GM19438 (cell line): ENCODE measurements at regions not wholly inside any gene's neighbourhood (a gene's known extent, or its start where the extent isn't known, plus 50 kb on each side); places are given as distances from the start of the nearest gene placed in this dataset.
"Not testable (repeated sequence)": the region's sequence is repeated elsewhere in the genome, so short reads cannot be mapped to it uniquely, and the experiment has no call there.

ENCODE experiments used
- ATAC-seq: cut with Tn5 transposase; IDR thresholded peaks from one replicate; pipeline ENCODE4 v1.9.1; 2021; ENCODE audit warnings: low read depth; ENCODE audit not compliant: unreplicated experiment

GRCh38 chr3:40741729-40742128 lies 217.0 kb downstream of the ZNF621 start:
- ATAC-seq: no peak

DNA sequence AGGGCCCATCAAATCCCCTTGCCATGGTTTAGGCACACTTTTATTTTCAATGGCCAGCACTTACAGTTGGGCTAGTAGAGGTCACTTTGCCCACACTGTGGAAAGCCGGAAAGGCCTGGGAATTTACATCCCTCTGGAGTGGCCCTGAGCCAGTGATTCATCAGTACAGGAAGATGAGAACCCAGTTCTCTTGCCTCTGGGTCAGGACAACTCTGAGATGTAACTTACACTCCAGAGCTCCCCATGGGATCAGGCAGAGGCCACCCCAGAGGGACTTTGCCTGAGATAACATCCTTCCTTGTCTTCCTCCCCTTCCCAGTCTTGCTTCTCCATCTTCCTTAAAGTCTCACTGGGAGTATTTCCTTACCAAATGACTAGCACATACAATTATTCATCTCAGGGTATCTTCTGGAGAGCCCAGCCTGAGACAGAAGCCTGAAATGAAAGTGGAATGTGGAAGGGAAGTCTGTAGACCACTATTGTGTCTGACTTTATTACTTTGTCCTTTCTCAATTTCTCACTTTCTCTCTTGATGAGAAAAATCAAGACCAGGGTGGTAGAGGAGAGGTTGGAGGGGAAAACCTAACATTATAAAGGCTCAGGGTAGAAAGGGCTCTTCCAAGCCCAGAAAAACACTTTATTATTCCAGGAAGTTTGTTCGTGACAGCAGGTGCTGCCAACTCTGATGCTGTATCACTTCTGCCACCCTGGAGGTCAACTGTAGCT lies 220.8 kb downstream of the ZNF621 start:
- no peak for ATAC-seq

DNA sequence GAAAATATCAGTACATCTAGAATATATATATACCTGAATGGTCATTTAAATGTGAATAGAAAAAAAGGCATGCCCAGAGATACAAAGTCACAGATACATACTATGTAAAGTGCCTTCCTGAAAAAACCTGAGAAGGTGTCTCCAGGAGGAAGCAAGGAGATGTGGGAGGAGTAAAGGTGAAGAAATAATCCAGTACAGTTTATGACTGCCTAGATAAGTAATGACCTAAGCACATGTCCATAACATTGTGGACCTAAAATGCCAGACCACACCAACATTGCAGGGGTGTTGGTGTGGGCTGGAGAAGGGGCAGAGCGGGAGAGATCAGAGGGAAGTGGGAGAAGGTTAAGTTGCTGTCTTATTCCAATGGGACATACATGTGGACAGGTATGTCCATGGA lies 226.9 kb downstream of the ZNF621 start:
- ATAC-seq: no peak

- ATAC-seq: no peak
These were observed 227.7 kb downstream of the ZNF621 start for GRCh38 chr3:40752492-40752891.

DNA sequence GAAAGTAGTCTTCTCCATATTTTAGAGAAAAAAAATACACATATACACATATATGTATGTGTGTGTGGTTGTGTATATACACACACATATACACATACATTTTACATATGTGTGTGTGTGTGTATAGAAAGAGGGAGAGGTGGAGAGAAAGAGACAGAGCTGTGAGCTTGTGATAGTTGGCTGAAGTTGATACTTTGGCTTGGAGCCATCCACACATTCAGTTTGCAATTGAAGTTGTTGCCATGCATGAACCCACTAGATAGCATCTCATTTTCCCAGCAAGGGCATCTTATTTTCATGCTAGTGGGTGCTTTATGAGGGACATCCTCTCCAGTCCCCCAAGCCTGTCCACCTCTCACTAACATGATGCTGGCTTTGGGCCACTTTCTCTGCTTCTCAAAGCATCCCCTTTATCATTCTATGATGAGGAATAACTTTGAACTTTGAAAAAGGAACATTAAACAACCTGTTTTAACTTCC lies 228.6 kb downstream of the ZNF621 start:
- ATAC-seq: no peak

- no peak for ATAC-seq
These were observed 229.2 kb downstream of the ZNF621 start for GRCh38 chr3:40753951-40754350.

DNA sequence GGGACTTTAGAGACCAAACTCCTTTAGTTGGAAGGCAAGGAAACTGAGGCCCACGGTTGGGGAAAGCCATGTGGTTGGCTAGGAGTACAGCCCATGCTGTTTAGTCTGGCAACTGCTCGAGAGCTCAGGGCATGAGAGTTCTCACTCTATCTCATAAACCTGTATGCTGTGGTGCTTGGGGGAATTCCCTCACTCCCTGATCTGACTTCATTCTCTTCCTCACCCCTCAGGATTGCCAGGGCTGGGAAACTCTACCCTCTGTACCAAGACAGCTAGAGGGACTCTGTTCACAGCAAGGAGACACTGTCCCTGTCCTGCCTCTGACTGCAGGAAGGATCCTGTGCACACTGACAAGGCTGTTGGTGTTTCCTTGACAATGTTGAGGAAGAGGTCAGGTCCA lies 230.2 kb downstream of the ZNF621 start:
- ATAC-seq: no peak

GRCh38 chr3:40756500-40756899 lies 231.7 kb downstream of the ZNF621 start:
- no peak for ATAC-seq

DNA sequence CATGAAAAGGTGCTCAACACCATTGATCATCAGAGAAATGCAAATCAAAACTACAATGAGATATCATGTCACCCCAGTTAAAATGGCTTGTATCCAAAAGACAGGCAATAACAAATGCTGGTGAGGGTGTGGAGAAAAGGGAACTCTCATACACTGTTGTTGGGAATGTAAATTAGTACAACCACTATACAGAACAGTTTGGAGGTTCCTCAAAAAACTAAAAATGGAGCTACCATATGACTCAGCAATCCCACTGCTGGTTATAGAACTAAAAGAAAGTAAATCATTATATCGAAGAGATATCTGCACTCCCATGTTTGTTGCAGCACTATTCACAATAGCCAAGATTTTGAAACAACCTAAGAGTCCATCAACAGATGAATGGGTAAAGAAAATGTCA lies 238.0 kb downstream of the ZNF621 start:
- ATAC-seq: not testable (repeated sequence)

- ATAC-seq: no peak
These were observed 239.0 kb downstream of the ZNF621 start for GRCh38 chr3:40763807-40764206.

DNA sequence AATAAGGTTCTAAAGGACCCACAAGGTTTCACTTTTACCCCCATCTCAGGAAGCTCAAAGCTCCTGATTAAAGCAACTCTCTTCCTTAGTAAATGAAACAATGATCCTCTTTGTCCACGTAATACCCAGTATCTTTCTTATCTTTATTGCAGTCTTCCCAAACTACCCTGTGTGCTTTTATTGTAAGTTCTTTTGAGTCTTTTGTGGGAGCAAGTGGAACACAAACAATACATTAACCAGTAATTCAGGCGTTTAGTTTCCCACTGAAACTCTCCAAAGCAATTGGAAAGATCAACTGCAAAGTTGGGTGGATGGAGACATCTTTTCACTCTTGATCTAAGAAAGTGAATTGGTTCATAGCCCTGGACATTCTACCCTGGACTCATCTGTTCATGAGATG lies 240.0 kb downstream of the ZNF621 start:
- ATAC-seq: no peak

DNA sequence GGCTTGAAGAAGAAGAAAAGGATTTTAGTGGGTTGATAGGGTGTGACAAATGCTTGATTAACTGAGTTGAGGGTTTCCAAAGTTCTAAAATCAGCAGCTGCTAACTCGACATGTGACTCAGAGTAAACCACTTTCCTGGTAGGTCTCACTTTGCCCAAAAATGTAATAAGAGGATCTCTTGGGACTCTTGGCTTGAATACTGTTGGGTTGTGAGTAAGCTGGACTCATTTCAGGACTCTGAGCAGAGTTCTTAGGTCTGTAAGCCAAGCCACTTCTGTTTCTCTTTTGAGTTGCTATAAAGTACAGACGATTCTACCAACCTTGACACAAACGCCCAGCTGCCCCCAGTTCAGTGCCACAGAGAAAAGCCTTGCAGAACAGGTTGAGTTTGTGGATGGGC lies 241.1 kb downstream of the ZNF621 start:
- ATAC-seq: no peak

DNA sequence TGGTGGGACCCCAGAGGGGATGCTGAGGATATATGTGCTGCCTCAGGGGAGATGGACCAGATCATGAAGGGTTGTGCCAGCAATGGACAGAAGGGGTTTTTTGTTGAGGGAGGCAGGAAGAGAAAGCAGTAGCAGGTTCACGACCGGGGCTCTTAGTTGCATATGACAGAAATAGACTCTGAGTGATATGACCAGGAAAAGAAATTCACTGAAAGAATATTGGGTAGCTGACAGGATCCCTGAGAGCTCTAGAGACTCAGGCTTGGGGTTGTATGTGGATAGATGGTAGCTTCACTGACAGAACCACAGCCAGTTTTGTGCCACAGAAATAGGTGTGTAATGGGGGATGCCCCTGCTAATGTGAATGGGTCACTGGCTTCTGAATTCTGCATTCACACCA lies 241.6 kb downstream of the ZNF621 start:
- ATAC-seq: no peak

DNA sequence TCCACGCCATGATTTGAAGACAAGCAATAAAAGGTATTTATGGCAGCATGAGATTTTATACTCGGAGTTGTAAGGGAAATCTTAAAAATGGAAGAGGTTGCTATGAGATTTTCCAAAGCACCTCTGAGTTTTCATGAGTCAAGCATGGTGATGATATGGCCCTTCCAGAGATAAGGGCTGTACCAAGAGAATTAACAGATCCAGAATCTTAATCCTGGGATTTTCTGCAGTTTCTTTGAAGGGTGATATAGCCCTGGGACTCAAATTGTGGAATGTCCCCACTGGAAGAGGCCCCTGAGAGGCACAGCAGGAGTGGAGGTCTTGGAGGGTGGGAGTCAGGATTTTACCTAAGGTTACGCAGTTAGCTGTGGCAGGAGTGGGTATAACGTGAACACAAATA lies 243.3 kb downstream of the ZNF621 start:
- ATAC-seq: no peak

DNA sequence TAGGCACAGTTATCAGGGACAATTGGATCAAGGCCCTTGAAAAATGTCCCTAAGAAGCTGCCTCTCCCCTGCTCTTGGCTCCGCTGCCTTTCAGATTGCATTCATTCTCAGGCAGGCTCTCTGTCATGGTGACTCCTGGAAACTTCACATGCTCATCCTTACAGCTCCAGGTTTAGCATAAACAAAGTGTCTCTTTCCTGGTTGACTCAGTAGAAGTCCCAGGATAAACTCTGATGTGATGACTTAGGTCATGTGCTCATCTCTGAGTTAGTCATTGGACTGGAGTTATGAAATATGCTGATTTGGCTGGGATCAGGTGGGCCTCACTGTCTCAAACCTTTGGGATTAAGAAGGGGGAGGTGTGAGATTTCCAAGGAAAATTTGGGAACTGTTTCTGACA lies 243.8 kb downstream of the ZNF621 start:
- no peak for ATAC-seq

DNA sequence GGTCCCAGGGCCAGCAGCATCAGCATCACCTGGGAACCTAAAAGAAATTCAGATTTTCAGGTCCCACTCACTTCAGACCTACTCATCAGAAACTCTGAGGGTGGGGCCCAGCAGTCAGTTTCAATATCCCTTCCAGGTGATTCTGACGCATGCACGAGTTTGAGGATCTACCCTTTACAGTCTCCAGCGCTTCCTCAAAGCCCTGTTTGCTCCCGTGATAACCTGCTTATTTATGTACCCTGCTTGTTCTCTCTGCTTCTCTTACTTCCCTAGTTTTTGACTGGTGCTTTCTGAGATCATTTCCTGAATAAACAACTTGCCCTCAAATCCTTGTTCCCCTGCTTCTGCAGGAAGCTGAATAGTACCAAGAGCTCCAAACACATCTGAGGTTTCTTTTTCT lies 245.3 kb downstream of the ZNF621 start:
- no peak for ATAC-seq

- no peak for ATAC-seq
These were observed 246.4 kb downstream of the ZNF621 start for GRCh38 chr3:40771112-40771511.

- ATAC-seq: no peak
These were observed 254.3 kb downstream of the ZNF621 start for GRCh38 chr3:40779039-40779438.

GRCh38 chr3:40780291-40780924 lies 255.6 kb downstream of the ZNF621 start:
- no peak for ATAC-seq

DNA sequence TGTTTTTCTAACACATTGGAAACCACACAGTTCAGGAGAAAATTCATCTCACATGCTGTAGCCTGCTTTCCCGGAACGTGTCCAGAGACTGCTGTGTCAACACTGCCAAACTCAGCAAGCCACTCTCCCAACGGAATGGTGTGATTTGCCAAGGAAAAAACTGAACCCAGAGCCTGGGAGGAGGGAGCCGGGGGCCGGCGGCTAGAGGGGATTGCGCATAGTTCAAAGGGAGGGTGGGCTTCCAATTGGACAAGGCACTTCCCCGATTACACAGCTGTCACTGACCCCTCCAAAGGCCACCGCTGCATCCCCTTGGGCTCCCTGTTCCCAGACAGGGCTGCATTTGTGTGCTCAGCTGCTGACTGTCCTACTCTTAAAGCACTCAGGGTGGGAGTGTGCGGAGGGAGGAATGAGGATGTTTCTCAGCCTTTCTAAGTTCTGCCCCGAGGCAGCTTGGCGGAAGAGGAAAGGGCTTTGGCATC lies 256.2 kb downstream of the ZNF621 start:
- no peak for ATAC-seq

- no peak for ATAC-seq
These were observed 257.5 kb downstream of the ZNF621 start for GRCh38 chr3:40782111-40782721.

GRCh38 chr3:40790746-40791145 lies 266.0 kb downstream of the ZNF621 start:
- ATAC-seq: no peak
